Upper lobe of left lung (tissue), 6 donors: ENCODE measurements at regions not wholly inside any gene's neighbourhood (a gene's known extent, or its start where the extent isn't known, plus 50 kb on each side); places are given as distances from the start of the nearest gene placed in this dataset.

ENCODE experiments used
- ATAC-seq, 2 donors: fragments of 200-7000 bp; cut with Tn5 transposase; one replicate each; pipeline ENCODE4 v1.9.1; 2022; ENCODE audit warnings: mild to moderate bottlenecking in 2 of 2, moderate library complexity in 2 of 2; ENCODE audit not compliant: low FRiP score in 2 of 2
- DNase-seq, 2 donors: peaks; one replicate each; pipeline ENCODE4 v3.0.0-alpha.2; 2019 to 2020
- H3K27ac ChIP-seq, 4 donors: fragments of 200-600 bp; sonication (generic); one replicate each; pipeline ENCODE4 v1.5.1; 2016 to 2019
- H3K27me3 ChIP-seq, 4 donors: fragments of 200-600 bp; sonication (generic); one replicate each; pipeline ENCODE4 v1.5.1; 2017 to 2019
- H3K36me3 ChIP-seq, 4 donors: fragments of 200-600 bp; sonication (generic); one replicate each; pipeline ENCODE4 v1.5.1; 2016 to 2019
- H3K4me1 ChIP-seq, 4 donors: fragments of 200-600 bp; sonication (generic); one replicate each; pipeline ENCODE4 v1.5.1; 2018 to 2019
- H3K4me3 ChIP-seq, 4 donors: fragments of 200-600 bp; sonication (generic); one replicate each; pipeline ENCODE4 v1.5.1; 2017 to 2019; ENCODE audit warnings: mild to moderate bottlenecking in 2 of 4, moderate library complexity in 1 of 4
- H3K9me3 ChIP-seq, 4 donors: fragments of 200-600 bp; sonication (generic); one replicate each; pipeline ENCODE4 v1.5.1; 2018 to 2019
- CTCF ChIP-seq, 6 experiments: fragments of 450-650 bp in 4 of 6; fragments of 200-600 bp in 2 of 6; sonication (generic) in 2 of 6; IDR thresholded peaks; one replicate each; pipeline ENCODE4 v1.5.1; 2016 to 2019; ENCODE audit warnings: antibody characterized with exemption in 6 of 6
- EP300 ChIP-seq, 4 donors: sonication (generic); formaldehyde crosslinking; IDR thresholded peaks; one replicate each; pipeline ENCODE4 v1.5.1; 2017; ENCODE audit warnings: antibody characterized with exemption in 4 of 4, control low read depth in 2 of 4
- POLR2A ChIP-seq, 4 donors: fragments of 450-650 bp; IDR thresholded peaks; one replicate each; pipeline ENCODE4 v1.5.1; 2016 to 2017; ENCODE audit warnings: antibody characterized with exemption in 4 of 4, mild to moderate bottlenecking in 2 of 4
- POLR2AphosphoS5 ChIP-seq, 2 donors: sonication (generic); formaldehyde crosslinking; IDR thresholded peaks; one replicate each; pipeline ENCODE4 v1.5.1; 2017; ENCODE audit warnings: antibody characterized with exemption in 2 of 2
- WGBS, 2 donors: methylation state at CpG; one replicate each; pipeline ENCODE4 v1.1.5; 2017 to 2018; 5-methylcytosine and 5-hydroxymethylcytosine counted together
- donor health status: DM: no; HTN: no; CAD: no; lungs with moderate emphysema.
- donor health status: DM: no; HTN: yes; CAD: no; lungs with severe emphysema.

GRCh38 chr7:118615681-118616080, 391.2 kb downstream of the ANKRD7 start:
- DNase-seq = no peak
- H3K9me3 ChIP-seq = no peaks in the 10 kb centered on the region
- H3K4me1 ChIP-seq = no peaks in the 10 kb centered on the region
- H3K27me3 ChIP-seq = no peaks in the 10 kb centered on the region
- no peak for TF ChIP-seq CTCF (IDR thresholded peaks at IDR 0.05)
- no peak for TF ChIP-seq POLR2A (IDR thresholded peaks at IDR 0.05)
- TF ChIP-seq POLR2AphosphoS5 (IDR thresholded peaks at IDR 0.05) = no peak
- TF ChIP-seq EP300 (IDR thresholded peaks at IDR 0.05) = no peak
- 75 to 77% methylated on average over 4 of the region's 4 CpGs for WGBS, 2 donors
- H3K4me3 ChIP-seq = no peak overlapping the region
- no peak for ATAC-seq
- no peak overlapping the region for H3K27ac ChIP-seq
- no peaks in the 10 kb centered on the region for H3K36me3 ChIP-seq

- TF ChIP-seq POLR2AphosphoS5 (IDR thresholded peaks at IDR 0.05) (no peak), EP300 (IDR thresholded peaks at IDR 0.05) (no peak)
- DNase-seq (no peak), ATAC-seq (no peak)
- no peak overlapping the region for H3K4me3 ChIP-seq
- WGBS, 2 donors = 74 to 84% methylated on average over 3 of the region's 3 CpGs
- no peaks in the 10 kb centered on the region for H3K4me1 ChIP-seq
- H3K27ac ChIP-seq = no peak overlapping the region
- H3K27me3 ChIP-seq = no peaks in the 10 kb centered on the region
- peaks cover 0 to 3% (median 0%) of the 10 kb centered on the region in 4 donors for H3K9me3 ChIP-seq
- no peaks in the 10 kb centered on the region for H3K36me3 ChIP-seq
Measured at GRCh38 chr7:118621810-118622360, 397.4 kb downstream of the ANKRD7 start.

- 77 to 80% methylated on average over 4 of the region's 4 CpGs for WGBS, 2 donors
- ATAC-seq (no peak), DNase-seq (no peak)
- H3K4me3 ChIP-seq = no peak overlapping the region
- H3K9me3 ChIP-seq = peaks cover 0 to 7% (median 2%) of the 10 kb centered on the region in 4 donors
- no peaks in the 10 kb centered on the region for H3K36me3 ChIP-seq
- TF ChIP-seq POLR2AphosphoS5 (IDR thresholded peaks at IDR 0.05) = no peak
- no peak for TF ChIP-seq POLR2A (IDR thresholded peaks at IDR 0.05)
- no peak for TF ChIP-seq CTCF (IDR thresholded peaks at IDR 0.05)
- TF ChIP-seq EP300 (IDR thresholded peaks at IDR 0.05) = no peak
- no peaks in the 10 kb centered on the region for H3K4me1 ChIP-seq
- H3K27ac ChIP-seq = no peak overlapping the region
- no peaks in the 10 kb centered on the region for H3K27me3 ChIP-seq
Measured at GRCh38 chr7:118626739-118627138, 402.2 kb downstream of the ANKRD7 start.

GRCh38 chr7:118627467-118627866, 403.0 kb downstream of the ANKRD7 start:
- 83 to 88% methylated on average over 6 to 8 of the region's 8 CpGs for WGBS, 2 donors
- H3K4me3 ChIP-seq = no peak overlapping the region
- H3K27ac ChIP-seq = no peak overlapping the region
- H3K36me3 ChIP-seq = no peaks in the 10 kb centered on the region
- TF ChIP-seq CTCF (IDR thresholded peaks at IDR 0.05) = no peak
- TF ChIP-seq EP300 (IDR thresholded peaks at IDR 0.05) = no peak
- no peak for TF ChIP-seq POLR2A (IDR thresholded peaks at IDR 0.05)
- TF ChIP-seq POLR2AphosphoS5 (IDR thresholded peaks at IDR 0.05) = no peak
- H3K27me3 ChIP-seq = no peaks in the 10 kb centered on the region
- peaks cover 0 to 7% (median 2%) of the 10 kb centered on the region in 4 donors for H3K9me3 ChIP-seq
- DNase-seq = peak in 1 of 2 donors; percentile 5
- no peaks in the 10 kb centered on the region for H3K4me1 ChIP-seq
- ATAC-seq = no peak

GRCh38 chr7:118629898-118630438, 405.5 kb downstream of the ANKRD7 start:
- no peak for ATAC-seq
- no peaks in the 10 kb centered on the region for H3K36me3 ChIP-seq
- no peak overlapping the region for H3K4me3 ChIP-seq
- H3K4me1 ChIP-seq = no peaks in the 10 kb centered on the region
- 33 to 55% methylated on average over 2 of the region's 2 CpGs for WGBS, 2 donors
- no peak for DNase-seq
- H3K27me3 ChIP-seq = no peaks in the 10 kb centered on the region
- peaks cover 0 to 7% (median 2%) of the 10 kb centered on the region in 4 donors for H3K9me3 ChIP-seq
- TF ChIP-seq POLR2AphosphoS5 (IDR thresholded peaks at IDR 0.05) (no peak), POLR2A (IDR thresholded peaks at IDR 0.05) (no peak), CTCF (IDR thresholded peaks at IDR 0.05) (no peak), EP300 (IDR thresholded peaks at IDR 0.05) (no peak)
- H3K27ac ChIP-seq = no peak overlapping the region
